GM18507 (cell line): ENCODE measurements at regions not wholly inside any gene's neighbourhood (a gene's known extent, or its start where the extent isn't known, plus 50 kb on each side); places are given as distances from the start of the nearest gene placed in this dataset.

ENCODE experiments used
- DNase-seq: peaks from one replicate; pipeline ENCODE4 v3.0.0; 2011; ENCODE audit warnings: low read depth; ENCODE audit not compliant: insufficient read length; ENCODE audit errors: extremely low spot score
- FAIRE-seq: peaks from 2 replicates; lab custom pipeline; 2011; peaks lifted over from hg19 to GRCh38; lab: Jason Lieb, UNC

GRCh38 chr9:89814340-89815040 is 209.7 kb downstream of the GADD45G start:
- FAIRE-seq: no peak

GRCh38 chr9:89815061-89815902 is 210.5 kb downstream of the GADD45G start:
- no peak for FAIRE-seq
- DNase-seq: no peak

More at GRCh38 chr9:89814340-89815040, 209.7 kb downstream of the GADD45G start:
- DNase-seq: no peak

- peak; percentile 92 for FAIRE-seq
- DNase-seq: peak; percentile 38
Measured at GRCh38 chr9:89815903-89816573, 211.2 kb downstream of the GADD45G start.

GRCh38 chr9:89817151-89817950 is 212.5 kb downstream of the GADD45G start:
- FAIRE-seq (no peak), DNase-seq (no peak)

- FAIRE-seq: no peak
- no peak for DNase-seq
Measured at GRCh38 chr9:89820337-89820736, 215.5 kb downstream of the GADD45G start.

GRCh38 chr9:89821081-89821480 is 216.3 kb downstream of the GADD45G start:
- DNase-seq: no peak
- no peak for FAIRE-seq

- FAIRE-seq: no peak
- DNase-seq: no peak
Measured at GRCh38 chr9:89822996-89823395, 218.2 kb downstream of the GADD45G start.

- DNase-seq: no peak
- no peak for FAIRE-seq
Measured at GRCh38 chr9:89825669-89826068, 220.9 kb downstream of the GADD45G start.

GRCh38 chr9:89826186-89826585 is 221.4 kb downstream of the GADD45G start:
- FAIRE-seq (no peak), DNase-seq (no peak)

GRCh38 chr9:89829346-89829745 is 224.5 kb downstream of the GADD45G start:
- no peak for FAIRE-seq
- DNase-seq: no peak

GRCh38 chr9:89835666-89836065 is 230.9 kb downstream of the GADD45G start:
- FAIRE-seq: no peak

GRCh38 chr9:89837162-89837933 is 232.5 kb downstream of the GADD45G start:
- DNase-seq (no peak), FAIRE-seq (no peak)

More at GRCh38 chr9:89835666-89836065, 230.9 kb downstream of the GADD45G start:
- DNase-seq: no peak

GRCh38 chr9:89837934-89838310 is 233.1 kb downstream of the GADD45G start:
- FAIRE-seq (no peak), DNase-seq (no peak)

GRCh38 chr9:89838621-89839020 is 233.8 kb downstream of the GADD45G start:
- FAIRE-seq: no peak
- no peak for DNase-seq

- DNase-seq (no peak), FAIRE-seq (no peak)
Measured at GRCh38 chr9:89839449-89839848, 234.6 kb downstream of the GADD45G start.

GRCh38 chr9:89839952-89840351 is 235.1 kb downstream of the GADD45G start:
- FAIRE-seq (no peak), DNase-seq (no peak)

- DNase-seq (no peak), FAIRE-seq (no peak)
Measured at GRCh38 chr9:89841456-89841855, 236.6 kb downstream of the GADD45G start.

- FAIRE-seq: no peak
Measured at GRCh38 chr9:89842267-89842768, 237.5 kb downstream of the GADD45G start.

GRCh38 chr9:89843074-89843473 is 238.3 kb downstream of the GADD45G start:
- DNase-seq: no peak
- FAIRE-seq: no peak

More at GRCh38 chr9:89842267-89842768, 237.5 kb downstream of the GADD45G start:
- no peak for DNase-seq
